Chondrocyte (in vitro differentiated cells): ENCODE measurements at regions not wholly inside any gene's neighbourhood (a gene's known extent, or its start where the extent isn't known, plus 50 kb on each side); places are given as distances from the start of the nearest gene placed in this dataset.

ENCODE experiments used
- DNase-seq: peaks from one replicate; pipeline ENCODE4 v3.0.0; 2021; ENCODE audit warnings: mixed read lengths, low spot score
- H3K27ac Mint-ChIP-seq: one replicate; pipeline ENCODE4 v1.8.0; 2021; ENCODE audit warnings: mild to moderate bottlenecking, moderate library complexity, mixed read lengths; ENCODE audit not compliant: unreplicated experiment
- H3K27me3 Mint-ChIP-seq: 2 replicates; pipeline ENCODE4 v1.8.0; 2021; ENCODE audit warnings: low read depth, mixed read lengths
- H3K36me3 Mint-ChIP-seq: 2 replicates; pipeline ENCODE4 v1.8.0; 2021; ENCODE audit warnings: low read depth, mixed read lengths
- H3K4me1 Mint-ChIP-seq: 2 replicates; pipeline ENCODE4 v1.8.0; 2021; ENCODE audit warnings: low read depth, mild to moderate bottlenecking, mixed read lengths
- H3K4me3 Mint-ChIP-seq: one replicate; pipeline ENCODE4 v1.8.0; 2021; ENCODE audit warnings: mild to moderate bottlenecking, moderate library complexity, mixed read lengths; ENCODE audit not compliant: unreplicated experiment
- H3K9me3 Mint-ChIP-seq: 2 replicates; pipeline ENCODE4 v1.8.0; 2021; ENCODE audit warnings: low read depth, mixed read lengths
- TF ChIP-seq, protein P1 (sequence below): fragments of 200-600 bp; sonication (generic); IDR thresholded peaks from 2 replicates; pipeline ENCODE4 v1.5.0; 2021; ENCODE audit warnings: antibody characterized with exemption, mild to moderate bottlenecking, moderate library complexity

DNA sequence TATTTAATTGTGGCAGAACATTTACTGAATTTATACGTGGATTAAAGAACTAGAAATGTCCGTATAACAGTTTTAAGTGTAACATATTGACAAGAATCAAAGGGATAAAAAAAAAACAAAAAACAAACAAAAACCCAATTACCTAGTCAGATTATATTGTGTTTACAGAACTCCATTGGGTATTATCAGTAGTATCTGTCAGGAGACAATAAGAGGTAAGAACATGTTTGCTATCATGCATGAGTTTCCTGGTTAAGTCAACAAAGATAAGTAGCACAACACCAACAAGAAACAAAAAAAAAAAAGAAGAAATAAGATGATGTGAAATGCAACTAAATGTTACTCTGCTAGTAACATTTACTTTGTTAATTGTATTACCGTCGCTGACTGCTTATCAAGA lies 570.6 kb downstream of the ZBBX start:
- Mint-ChIP-seq H3K9me3 (peaks cover 12% of the 10 kb centered on the region), H3K36me3 (no peaks in the 10 kb centered on the region), H3K4me3 (no peak overlapping the region), H3K27ac (no peak overlapping the region), H3K4me1 (no peaks in the 10 kb centered on the region), H3K27me3 (no peaks in the 10 kb centered on the region)
- DNase-seq, result no peak
- TF ChIP-seq, protein P1, sequence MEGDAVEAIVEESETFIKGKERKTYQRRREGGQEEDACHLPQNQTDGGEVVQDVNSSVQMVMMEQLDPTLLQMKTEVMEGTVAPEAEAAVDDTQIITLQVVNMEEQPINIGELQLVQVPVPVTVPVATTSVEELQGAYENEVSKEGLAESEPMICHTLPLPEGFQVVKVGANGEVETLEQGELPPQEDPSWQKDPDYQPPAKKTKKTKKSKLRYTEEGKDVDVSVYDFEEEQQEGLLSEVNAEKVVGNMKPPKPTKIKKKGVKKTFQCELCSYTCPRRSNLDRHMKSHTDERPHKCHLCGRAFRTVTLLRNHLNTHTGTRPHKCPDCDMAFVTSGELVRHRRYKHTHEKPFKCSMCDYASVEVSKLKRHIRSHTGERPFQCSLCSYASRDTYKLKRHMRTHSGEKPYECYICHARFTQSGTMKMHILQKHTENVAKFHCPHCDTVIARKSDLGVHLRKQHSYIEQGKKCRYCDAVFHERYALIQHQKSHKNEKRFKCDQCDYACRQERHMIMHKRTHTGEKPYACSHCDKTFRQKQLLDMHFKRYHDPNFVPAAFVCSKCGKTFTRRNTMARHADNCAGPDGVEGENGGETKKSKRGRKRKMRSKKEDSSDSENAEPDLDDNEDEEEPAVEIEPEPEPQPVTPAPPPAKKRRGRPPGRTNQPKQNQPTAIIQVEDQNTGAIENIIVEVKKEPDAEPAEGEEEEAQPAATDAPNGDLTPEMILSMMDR, result no peak

DNA sequence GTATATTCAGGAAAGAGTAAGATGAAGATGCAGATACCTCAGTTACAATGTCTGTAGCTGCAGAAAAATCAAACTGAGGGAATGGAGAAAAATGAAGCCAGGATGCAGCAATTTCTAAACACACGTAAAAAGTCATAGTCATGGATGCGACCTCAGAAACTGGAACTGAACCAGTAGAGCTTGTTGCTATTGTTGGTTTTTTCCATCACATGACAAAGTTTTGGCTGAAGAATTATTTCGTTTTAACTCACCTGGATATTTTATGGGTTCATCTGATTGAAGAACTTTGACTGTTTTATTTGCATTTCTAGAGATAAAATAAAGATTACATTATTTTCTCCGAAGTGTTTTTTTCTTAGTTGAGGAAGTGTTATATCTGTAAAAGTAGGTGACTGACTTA lies 591.2 kb downstream of the ZBBX start:
- DNase-seq, result no peak
- Mint-ChIP-seq H3K4me3 (no peak overlapping the region), H3K4me1 (peaks cover 8% of the 10 kb centered on the region), H3K27ac (no peak overlapping the region), H3K27me3 (peaks cover 4% of the 10 kb centered on the region), H3K36me3 (no peaks in the 10 kb centered on the region), H3K9me3 (no peaks in the 10 kb centered on the region)
- TF ChIP-seq, protein P1, result no peak

DNA sequence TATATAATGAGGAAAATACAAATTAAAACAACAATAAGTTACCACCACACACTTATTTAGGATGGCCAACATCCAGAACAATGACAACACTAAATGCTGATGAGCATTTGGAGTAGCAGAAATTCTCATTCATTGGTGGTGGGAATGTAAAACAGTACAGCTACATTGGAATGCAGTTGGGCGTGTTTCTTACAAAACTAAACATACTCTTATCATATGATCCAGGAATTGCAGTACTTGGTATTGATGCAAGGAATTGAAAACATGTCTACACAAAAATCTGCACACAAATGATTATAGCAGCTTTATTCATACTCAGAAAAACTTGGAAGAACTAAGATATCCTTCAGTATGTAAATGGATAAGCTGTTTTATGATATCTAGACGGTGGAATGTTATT lies 594.2 kb downstream of the ZBBX start:
- no peak for DNase-seq

DNA sequence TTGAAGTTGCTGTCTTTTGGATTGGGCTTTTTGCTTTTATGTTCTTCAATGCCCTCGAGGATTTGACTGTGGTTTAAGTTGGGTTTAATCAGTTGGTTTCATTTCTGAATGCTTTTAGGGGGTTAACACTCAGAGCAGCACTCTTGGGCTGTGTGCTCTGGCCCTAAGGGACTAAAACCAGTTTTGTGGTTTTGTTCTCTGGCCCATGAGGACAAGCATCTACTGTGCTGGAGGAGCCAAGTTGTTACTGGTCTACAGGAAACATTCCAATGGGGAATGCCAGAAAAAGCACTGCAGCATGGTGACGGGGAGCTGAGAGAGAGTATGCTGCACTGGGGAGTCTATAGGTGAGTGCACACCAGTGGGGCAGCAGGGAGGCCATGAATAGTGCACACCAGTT lies 596.9 kb downstream of the ZBBX start:
- Mint-ChIP-seq H3K36me3 (no peaks in the 10 kb centered on the region), H3K9me3 (no peaks in the 10 kb centered on the region), H3K27ac (no peak overlapping the region), H3K4me1 (peaks cover 8% of the 10 kb centered on the region), H3K4me3 (no peak overlapping the region), H3K27me3 (peaks cover 2% of the 10 kb centered on the region)
- TF ChIP-seq, protein P1, result no peak
- DNase-seq, result no peak

More for the DNA sequence above, 594.2 kb downstream of the ZBBX start:
- no peaks in the 10 kb centered on the region for H3K9me3 Mint-ChIP-seq
- peaks cover 8% of the 10 kb centered on the region for H3K4me1 Mint-ChIP-seq
- no peaks in the 10 kb centered on the region for H3K36me3 Mint-ChIP-seq
- H3K4me3 Mint-ChIP-seq, result no peak overlapping the region
- no peak overlapping the region for H3K27ac Mint-ChIP-seq
- TF ChIP-seq, protein P1, result no peak
- peaks cover 4% of the 10 kb centered on the region for H3K27me3 Mint-ChIP-seq

GRCh38 chr3:166764698-166765318 lies 615.3 kb downstream of the ZBBX start:
- TF ChIP-seq, protein P1, result no peak

More at GRCh38 chr3:166764698-166765318, 615.3 kb downstream of the ZBBX start:
- Mint-ChIP-seq H3K36me3 (no peaks in the 10 kb centered on the region), H3K9me3 (peaks cover 12% of the 10 kb centered on the region), H3K4me1 (no peaks in the 10 kb centered on the region), H3K27me3 (no peaks in the 10 kb centered on the region), H3K4me3 (no peak overlapping the region), H3K27ac (no peak overlapping the region)
- DNase-seq, result no peak
